Naive thymus-derived CD8-positive, alpha-beta T cell (primary cell): ENCODE measurements at regions not wholly inside any gene's neighbourhood (a gene's known extent, or its start where the extent isn't known, plus 50 kb on each side); places are given as distances from the start of the nearest gene placed in this dataset.
"Not testable (repeated sequence)": the region's sequence is repeated elsewhere in the genome, so short reads cannot be mapped to it uniquely, and the experiment has no call there.

ENCODE experiments used
- ATAC-seq, 2 donors: fragments of 150-1000 bp; cut with Tn5 transposase in 1 of 2; sonication (Bioruptor Pico), chemical (Tn5 transposase) in 1 of 2; 1 replicate in 1 of 2; 2 replicates in 1 of 2; pipeline ENCODE4 v1.10.0; 2021; ENCODE audit warnings: mild to moderate bottlenecking in 2 of 2, moderate library complexity in 2 of 2
- POLR2A ChIA-PET: fragments of 350-600 bp; sonication (Branson Sonifier 250); formaldehyde crosslinking; loops from one replicate; lab custom pipeline; 2021; ENCODE audit warnings: antibody characterized with exemption; lab: Charles Lee
- DNase-seq, 10 donors: peaks; one replicate each; pipeline versions ENCODE4 v3.0.0 to v3.0.0-alpha.2; 2020 to 2022
- H3K27ac Mint-ChIP-seq, 10 donors: one replicate each; pipeline ENCODE4 v1.8.0; 2020 to 2022; ENCODE audit warnings: mild to moderate bottlenecking in 10 of 10, mixed read lengths in 10 of 10, moderate library complexity in 4 of 10, inconsistent platforms in 1 of 10
- H3K27me3 Mint-ChIP-seq, 5 donors: one replicate each; pipeline ENCODE4 v1.8.0; 2021 to 2022; ENCODE audit warnings: mixed read lengths in 5 of 5
- H3K36me3 Mint-ChIP-seq, 3 donors: one replicate each; pipeline ENCODE4 v1.8.0; 2020 to 2022; ENCODE audit warnings: mixed read lengths in 3 of 3, mild to moderate bottlenecking in 2 of 3, inconsistent platforms in 1 of 3
- H3K4me1 Mint-ChIP-seq, 4 donors: one replicate each; pipeline ENCODE4 v1.8.0; 2021 to 2022; ENCODE audit warnings: mixed read lengths in 4 of 4
- H3K4me3 Mint-ChIP-seq, 10 donors: one replicate each; pipeline ENCODE4 v1.8.0; 2020 to 2022; ENCODE audit warnings: mild to moderate bottlenecking in 10 of 10, mixed read lengths in 10 of 10, moderate library complexity in 6 of 10, inconsistent platforms in 1 of 10
- H3K9me3 Mint-ChIP-seq, 9 donors: one replicate each; pipeline ENCODE4 v1.8.0; 2020 to 2022; ENCODE audit warnings: mixed read lengths in 9 of 9, mild to moderate bottlenecking in 3 of 9, inconsistent platforms in 1 of 9, moderate library complexity in 1 of 9

- Mint-ChIP-seq H3K27ac (peak overlapping the region; percentile 83 to 98 (median 95)), H3K4me3 (peak overlapping the region in 8 of 10 donors; percentile 59 to 85 (median 74)), H3K9me3 (peaks cover 0 to 5% (median 0%) of the 10 kb centered on the region in 9 donors), H3K4me1 (peaks cover 22 to 66% (median 44%) of the 10 kb centered on the region in 4 donors), H3K27me3 (no peaks in the 10 kb centered on the region), H3K36me3 (no peaks in the 10 kb centered on the region)
- no peak for ATAC-seq
- POLR2A ChIA-PET, result interaction anchor here (0.5 to 3.8 kb wide), 8 partner anchors 8 to 1301 kb away, joined by 3 to 23 read pairs (median 7); partner anchors contain the start of gene TNFAIP3
- no peak for DNase-seq
Observed at GRCh38 chr6:137811916-137812553, 55.0 kb upstream of the TNFAIP3 start.

DNA sequence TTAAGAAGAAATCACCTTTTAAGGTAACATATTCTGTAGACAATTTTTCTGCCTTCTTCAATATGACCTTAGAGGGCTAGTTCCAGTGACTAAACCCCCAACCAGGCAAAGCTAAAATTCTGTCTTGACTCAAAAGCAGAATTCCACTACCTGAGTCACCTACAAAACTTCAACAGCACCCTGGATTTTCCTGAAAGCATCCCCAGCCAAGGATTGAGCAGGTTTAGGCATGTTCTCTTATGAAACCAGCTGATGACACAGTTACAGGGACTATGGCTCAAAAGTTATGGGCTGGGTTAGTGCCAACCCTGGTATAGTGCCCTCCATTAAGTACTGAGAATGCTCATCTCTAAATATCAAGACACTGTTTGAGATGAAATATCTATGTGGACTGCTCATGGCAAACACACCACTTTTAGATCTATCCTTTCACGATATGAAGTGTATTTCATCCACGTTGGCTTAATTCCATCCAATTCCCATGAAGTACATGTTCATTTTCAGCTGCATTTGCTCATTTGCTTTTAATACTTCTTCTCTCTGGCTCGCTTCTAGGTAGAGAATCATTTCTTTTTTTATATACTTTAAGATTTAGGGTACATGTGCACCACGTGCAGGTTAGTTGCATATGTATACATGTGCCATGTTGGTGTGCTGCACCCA, 53.6 kb upstream of the TNFAIP3 start:
- no peak for ATAC-seq
- DNase-seq, result no peak
- Mint-ChIP-seq H3K4me1 (peaks cover 24 to 69% (median 47%) of the 10 kb centered on the region in 4 donors), H3K27me3 (no peaks in the 10 kb centered on the region), H3K9me3 (peaks cover 0 to 3% (median 0%) of the 10 kb centered on the region in 9 donors), H3K4me3 (no peak overlapping the region), H3K27ac (peak overlapping the region in 9 of 10 donors; percentile 23 to 96 (median 83)), H3K36me3 (no peaks in the 10 kb centered on the region)
- POLR2A ChIA-PET, result interaction anchor here (1.8 to 3.8 kb wide), 2 partner anchors 11 to 54 kb away, joined by 5 to 23 read pairs; partner anchors contain the start of gene TNFAIP3

DNA sequence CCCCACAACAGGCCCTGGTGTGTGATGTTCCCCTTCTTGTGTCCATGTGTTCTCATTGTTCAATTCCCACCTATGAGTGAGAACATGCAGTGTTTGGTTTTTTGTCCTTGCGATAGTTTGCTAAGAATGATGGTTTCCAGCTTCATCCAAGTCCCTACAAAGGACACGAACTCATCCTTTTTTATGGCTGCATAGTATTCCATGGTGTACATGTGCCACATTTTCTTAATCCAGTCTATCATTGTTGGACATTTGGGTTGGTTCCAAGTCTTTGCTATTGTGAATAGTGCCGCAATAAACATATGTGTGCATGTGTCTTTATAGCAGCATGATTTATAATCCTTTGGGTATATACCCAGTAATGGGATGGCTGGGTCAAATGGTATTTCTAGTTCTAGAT, 53.0 kb upstream of the TNFAIP3 start:
- H3K36me3 Mint-ChIP-seq, DNase-seq, H3K4me3 Mint-ChIP-seq, H3K9me3 Mint-ChIP-seq, H3K27me3 Mint-ChIP-seq, ATAC-seq: not testable (repeated sequence)
- Mint-ChIP-seq H3K27ac (peak overlapping the region in 3 of 10 donors; percentile 83 to 91 (median 89)), H3K4me1 (peaks cover 27 to 72% (median 51%) of the 10 kb centered on the region in 4 donors)
- POLR2A ChIA-PET, result interaction anchor here (1.8 kb wide), 1 partner anchor 53 kb away, joined by 5 read pairs; the partner anchor contains the start of gene TNFAIP3

DNA sequence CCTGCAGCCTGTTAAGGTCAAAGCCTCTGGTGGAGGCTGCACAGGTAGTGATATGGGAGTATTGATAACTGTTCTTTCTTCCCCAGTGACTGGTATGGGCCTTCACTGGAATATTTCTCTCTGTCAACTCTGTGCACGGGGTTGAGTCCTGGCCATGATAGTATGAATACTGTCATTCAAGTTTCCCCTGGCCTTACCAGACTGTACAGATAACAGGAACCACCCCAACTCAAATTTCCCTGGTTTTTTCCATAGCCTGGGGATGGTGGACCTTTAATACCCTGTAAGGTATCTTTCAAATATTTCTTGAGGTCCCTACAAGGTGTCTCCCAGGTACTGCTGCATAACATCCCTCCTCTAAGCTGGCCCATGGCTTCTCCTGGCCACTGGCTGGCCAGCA, 51.4 kb upstream of the TNFAIP3 start:
- ATAC-seq (no peak), DNase-seq (no peak)
- Mint-ChIP-seq H3K4me3 (peak overlapping the region in 5 of 10 donors; percentile 6 to 55 (median 39)), H3K4me1 (peaks cover 33 to 73% (median 53%) of the 10 kb centered on the region in 4 donors), H3K9me3 (peaks cover 0 to 3% (median 0%) of the 10 kb centered on the region in 9 donors), H3K27me3 (no peaks in the 10 kb centered on the region), H3K27ac (peak overlapping the region; percentile 53 to 92 (median 82)), H3K36me3 (no peaks in the 10 kb centered on the region)
- POLR2A ChIA-PET, result interaction anchor here (0.6 kb wide), 1 partner anchor 46 kb away, joined by 3 read pairs; no protein-coding TSS in a partner anchor

- Mint-ChIP-seq H3K27me3 (no peaks in the 10 kb centered on the region), H3K27ac (peak overlapping the region; percentile 53 to 92 (median 82)), H3K36me3 (no peaks in the 10 kb centered on the region), H3K9me3 (peaks cover 0 to 3% (median 0%) of the 10 kb centered on the region in 9 donors), H3K4me1 (peaks cover 29 to 73% (median 52%) of the 10 kb centered on the region in 4 donors), H3K4me3 (peak overlapping the region in 7 of 10 donors; percentile 6 to 55 (median 39))
- DNase-seq (peak in 1 of 10 donors; percentile 17), ATAC-seq (no peak)
- POLR2A ChIA-PET, result interaction anchor here (0.6 to 1.3 kb wide), 2 partner anchors 46 to 51 kb away, joined by 3 to 5 read pairs; partner anchors contain the start of gene TNFAIP3
Observed at GRCh38 chr6:137816133-137816579, 50.9 kb upstream of the TNFAIP3 start.

- no peaks in the 10 kb centered on the region for H3K27me3 Mint-ChIP-seq
- H3K36me3 Mint-ChIP-seq, result no peaks in the 10 kb centered on the region
- ATAC-seq, result no peak
- peak overlapping the region in 2 of 10 donors; percentile 22 to 34 for H3K4me3 Mint-ChIP-seq
- POLR2A ChIA-PET, result interaction anchor here (1.3 kb wide), 1 partner anchor 50 kb away, joined by 5 read pairs; the partner anchor contains the start of gene TNFAIP3
- H3K27ac Mint-ChIP-seq, result peak overlapping the region; percentile 53 to 92 (median 81)
- no peak for DNase-seq
- peaks cover 0 to 3% (median 0%) of the 10 kb centered on the region in 9 donors for H3K9me3 Mint-ChIP-seq
- peaks cover 24 to 73% (median 52%) of the 10 kb centered on the region in 4 donors for H3K4me1 Mint-ChIP-seq
Observed at GRCh38 chr6:137816688-137817618, 50.1 kb upstream of the TNFAIP3 start.
